Right lobe of liver (tissue), 6 donors: ENCODE measurements at regions not wholly inside any gene's neighbourhood (a gene's known extent, or its start where the extent isn't known, plus 50 kb on each side); places are given as distances from the start of the nearest gene placed in this dataset.

ENCODE experiments used
- ATAC-seq, 4 donors: fragments of 200-7000 bp; cut with Tn5 transposase; one replicate each; pipeline ENCODE4 v1.9.1; 2020; ENCODE audit warnings: mild to moderate bottlenecking in 4 of 4, moderate library complexity in 4 of 4
- DNase-seq, 3 donors: peaks; one replicate each; pipeline ENCODE4 v3.0.0-alpha.2; 2020
- H3K27ac ChIP-seq, 3 donors: fragments of 200-600 bp; one replicate each; pipeline ENCODE4 v1.8.0; 2022
- H3K27me3 ChIP-seq, 2 donors: fragments of 200-600 bp; one replicate each; pipeline ENCODE4 v1.8.0; 2022
- H3K36me3 ChIP-seq, 4 donors: fragments of 200-600 bp; sonication (generic) in 1 of 4; one replicate each; pipeline versions ENCODE4 v1.5.1 to v1.8.0; 2017 to 2022; ENCODE audit warnings: control low read depth in 1 of 4
- H3K4me1 ChIP-seq, 4 donors: fragments of 200-600 bp; sonication (generic) in 1 of 4; one replicate each; pipeline versions ENCODE4 v1.5.1 to v1.8.0; 2017 to 2022; ENCODE audit warnings: control low read depth in 1 of 4
- H3K4me3 ChIP-seq, 3 donors: fragments of 200-600 bp; one replicate each; pipeline ENCODE4 v1.8.0; 2022
- H3K9me3 ChIP-seq, 4 donors: fragments of 200-600 bp; sonication (generic) in 1 of 4; one replicate each; pipeline versions ENCODE4 v1.5.1 to v1.8.0; 2017 to 2022; ENCODE audit warnings: control low read depth in 1 of 4
- POLR2A ChIP-seq: fragments of 450-650 bp; IDR thresholded peaks from one replicate; pipeline ENCODE4 v1.6.1; 2017; ENCODE audit warnings: antibody characterized with exemption, mild to moderate bottlenecking
- WGBS: methylation state at CpG from one replicate; pipeline ENCODE4 v1.1.6; 2018; ENCODE audit warnings: low coverage, low lambda C conversion rate; ENCODE audit not compliant: insufficient coverage; ENCODE audit errors: missing lambda C conversion rate; 5-methylcytosine and 5-hydroxymethylcytosine counted together
- intact Hi-C, 2 donors: fragments of 100-400 bp; cut with DNase I; formaldehyde crosslinking; loops; one replicate each; pipeline versions ENCODE4 v1.11.2 to v1.14.1; 2022
- TF ChIP-seq, protein P1 (sequence below), 4 donors: fragments of 200-600 bp in 3 of 4; fragments of 450-650 bp in 1 of 4; IDR thresholded peaks; one replicate each; pipeline versions ENCODE4 v1.5.1 to v1.8.0; 2016 to 2022; ENCODE audit warnings: antibody characterized with exemption in 4 of 4, mild to moderate bottlenecking in 2 of 4
- donor health status: DM: no; HTN: yes; CAD: no.
- donor health status: DM: no; HTN: no; CAD: no.
- donor health status: DM: no; HTN: no; CAD: no.
- donor health status: DM: no; HTN: yes; CAD: no.
- donor health status: DM: no; HTN: yes; CAD: no.

DNA sequence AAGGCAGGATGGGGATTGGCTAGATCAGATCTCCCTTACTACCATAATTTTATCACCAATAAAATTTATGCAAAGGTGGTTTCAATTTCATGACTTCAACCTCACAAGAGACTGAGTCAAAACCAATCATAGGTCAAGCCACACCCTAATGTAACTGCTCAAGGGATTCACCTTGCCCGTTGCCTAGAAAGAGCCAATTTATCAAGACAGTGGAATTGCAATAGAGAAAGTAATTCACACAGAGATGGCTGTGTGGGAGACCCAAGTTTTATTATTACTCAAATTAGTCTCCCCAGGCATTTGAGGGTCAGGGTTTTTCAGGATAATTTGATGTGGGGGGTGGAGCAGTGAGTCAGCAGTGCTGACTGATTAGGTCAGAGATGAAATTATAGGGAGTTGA, 340.6 kb downstream of the RND3 start:
- Histone ChIP-seq H3K4me1 (no peaks in the 10 kb centered on the region), H3K27me3 (no peaks in the 10 kb centered on the region), H3K9me3 (peaks cover 0 to 6% (median 0%) of the 10 kb centered on the region in 4 donors), H3K36me3 (no peaks in the 10 kb centered on the region), H3K27ac (no peak overlapping the region), H3K4me3 (no peak overlapping the region)
- no peak for ATAC-seq
- TF ChIP-seq, protein P1, sequence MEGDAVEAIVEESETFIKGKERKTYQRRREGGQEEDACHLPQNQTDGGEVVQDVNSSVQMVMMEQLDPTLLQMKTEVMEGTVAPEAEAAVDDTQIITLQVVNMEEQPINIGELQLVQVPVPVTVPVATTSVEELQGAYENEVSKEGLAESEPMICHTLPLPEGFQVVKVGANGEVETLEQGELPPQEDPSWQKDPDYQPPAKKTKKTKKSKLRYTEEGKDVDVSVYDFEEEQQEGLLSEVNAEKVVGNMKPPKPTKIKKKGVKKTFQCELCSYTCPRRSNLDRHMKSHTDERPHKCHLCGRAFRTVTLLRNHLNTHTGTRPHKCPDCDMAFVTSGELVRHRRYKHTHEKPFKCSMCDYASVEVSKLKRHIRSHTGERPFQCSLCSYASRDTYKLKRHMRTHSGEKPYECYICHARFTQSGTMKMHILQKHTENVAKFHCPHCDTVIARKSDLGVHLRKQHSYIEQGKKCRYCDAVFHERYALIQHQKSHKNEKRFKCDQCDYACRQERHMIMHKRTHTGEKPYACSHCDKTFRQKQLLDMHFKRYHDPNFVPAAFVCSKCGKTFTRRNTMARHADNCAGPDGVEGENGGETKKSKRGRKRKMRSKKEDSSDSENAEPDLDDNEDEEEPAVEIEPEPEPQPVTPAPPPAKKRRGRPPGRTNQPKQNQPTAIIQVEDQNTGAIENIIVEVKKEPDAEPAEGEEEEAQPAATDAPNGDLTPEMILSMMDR (IDR thresholded peaks at IDR 0.05), result no peak
- TF ChIP-seq POLR2A, result no peak
- intact Hi-C loops, result no loop called here
- 50% methylated on average over 1 of the region's 1 CpG for WGBS
- DNase-seq, result no peak

DNA sequence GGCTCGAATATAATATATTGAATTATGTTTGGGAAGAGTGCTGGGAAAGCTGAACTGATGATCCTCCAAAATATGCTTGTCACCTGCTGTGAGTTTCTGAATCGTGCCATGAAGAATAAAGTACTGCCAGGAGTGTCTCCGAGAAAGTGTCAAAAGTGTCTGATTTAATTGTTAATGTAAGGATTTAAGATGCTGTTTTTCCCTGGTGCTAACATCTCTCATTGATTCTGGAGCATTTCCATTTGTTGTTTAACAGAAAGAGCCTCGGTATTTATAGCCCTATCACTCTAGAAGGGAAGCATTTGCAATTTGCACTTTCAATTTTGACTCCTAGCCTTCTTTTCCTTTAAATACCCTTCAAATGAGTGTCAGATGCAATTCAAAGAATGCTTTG, 342.2 kb downstream of the RND3 start:
- 73% methylated on average over 4 of the region's 4 CpGs for WGBS
- no peak for TF ChIP-seq POLR2A
- TF ChIP-seq, protein P1 (IDR thresholded peaks at IDR 0.05), result no peak
- ATAC-seq (no peak), DNase-seq (no peak)
- Histone ChIP-seq H3K4me1 (no peaks in the 10 kb centered on the region), H3K9me3 (peaks cover 0 to 6% (median 0%) of the 10 kb centered on the region in 4 donors), H3K36me3 (no peaks in the 10 kb centered on the region), H3K27ac (no peak overlapping the region), H3K27me3 (no peaks in the 10 kb centered on the region), H3K4me3 (no peak overlapping the region)
- intact Hi-C loops, result no loop called here

DNA sequence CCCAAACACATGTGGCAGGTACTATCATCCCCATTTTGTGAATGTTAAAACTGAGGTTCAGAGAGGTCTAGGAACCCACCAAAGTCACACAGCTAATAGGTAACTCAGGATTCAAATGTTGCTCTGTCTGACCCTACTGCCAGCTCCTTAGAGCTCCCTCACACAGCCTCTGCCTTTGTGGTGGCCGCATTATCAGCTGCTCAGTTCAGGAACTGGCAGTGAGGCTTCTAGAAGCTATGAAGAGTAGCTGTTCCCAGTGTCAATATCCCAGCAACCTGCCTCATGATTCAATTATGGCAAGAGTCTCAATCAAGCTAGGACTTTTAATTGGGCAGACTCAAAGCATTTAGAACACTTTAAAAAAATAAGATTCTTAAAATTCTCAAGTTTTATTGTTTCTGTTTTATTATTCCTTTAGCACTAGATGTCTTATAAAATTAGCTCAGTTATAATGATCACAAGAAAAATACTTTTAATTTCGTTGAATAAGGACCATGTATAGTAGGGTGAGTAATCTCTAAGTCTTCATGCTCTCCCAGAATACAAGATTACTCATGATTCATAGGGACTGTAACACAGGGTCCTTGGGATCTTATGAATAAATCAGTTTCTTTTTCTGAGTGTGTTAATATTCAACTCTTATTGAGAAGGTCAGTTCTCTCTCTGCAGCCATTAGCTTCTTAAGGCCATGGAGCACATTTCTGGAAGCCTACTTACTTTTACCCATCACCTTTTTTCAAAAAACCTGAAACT, 342.7 kb downstream of the RND3 start:
- no peaks in the 10 kb centered on the region for H3K36me3 ChIP-seq
- no peaks in the 10 kb centered on the region for H3K27me3 ChIP-seq
- 64% methylated on average over 1 of the region's 2 CpGs for WGBS
- DNase-seq, result no peak
- no peak overlapping the region for H3K27ac ChIP-seq
- H3K4me1 ChIP-seq, result no peaks in the 10 kb centered on the region
- no peak for ATAC-seq
- TF ChIP-seq, protein P1 (IDR thresholded peaks at IDR 0.05), result no peak
- TF ChIP-seq POLR2A, result no peak
- peaks cover 0 to 6% (median 0%) of the 10 kb centered on the region in 4 donors for H3K9me3 ChIP-seq
- no peak overlapping the region for H3K4me3 ChIP-seq
- intact Hi-C loops, result no loop called here

DNA sequence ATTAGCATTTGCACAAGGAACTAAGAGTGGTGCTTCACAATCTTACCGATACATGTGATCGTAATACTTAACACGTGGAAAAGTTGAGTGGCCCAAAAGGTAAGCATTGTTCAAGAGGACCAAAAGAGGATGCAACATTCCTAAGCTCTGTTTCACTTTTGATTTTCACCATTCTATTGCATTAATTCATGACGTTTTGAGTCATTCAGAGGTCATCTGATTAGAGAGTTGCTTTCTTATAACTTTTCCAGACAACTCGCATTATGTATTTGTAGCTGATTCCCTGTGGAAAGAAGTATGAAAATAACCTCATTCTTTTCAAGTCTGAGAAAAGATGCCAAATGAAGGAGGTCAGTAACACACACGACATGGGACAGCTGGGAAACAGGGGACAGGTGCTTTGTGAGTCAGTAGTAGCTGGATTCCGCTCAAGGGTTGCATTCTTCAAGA, 344.4 kb downstream of the RND3 start:
- no peak for DNase-seq
- H3K27ac ChIP-seq, result no peak overlapping the region
- ATAC-seq, result no peak
- H3K4me3 ChIP-seq, result no peak overlapping the region
- intact Hi-C loops, result no loop called here
- no peaks in the 10 kb centered on the region for H3K4me1 ChIP-seq
- TF ChIP-seq POLR2A, result no peak
- TF ChIP-seq, protein P1 (IDR thresholded peaks at IDR 0.05), result no peak
- peaks cover 0 to 6% (median 0%) of the 10 kb centered on the region in 4 donors for H3K9me3 ChIP-seq
- WGBS, result 68% methylated on average over 7 of the region's 7 CpGs
- H3K36me3 ChIP-seq, result no peaks in the 10 kb centered on the region
- no peaks in the 10 kb centered on the region for H3K27me3 ChIP-seq
